SIG-M5 treated with dmso at 0.1 percent for 504 hours (cell line): ENCODE measurements at regions not wholly inside any gene's neighbourhood (a gene's known extent, or its start where the extent isn't known, plus 50 kb on each side); places are given as distances from the start of the nearest gene placed in this dataset.
"Not testable (repeated sequence)": the region's sequence is repeated elsewhere in the genome, so short reads cannot be mapped to it uniquely, and the experiment has no call there.

ENCODE experiments used
- DNase-seq: peaks from one replicate; lab custom pipeline; 2025; ENCODE audit not compliant: unreplicated experiment; lab: John Stamatoyannopoulos, UW

DNA sequence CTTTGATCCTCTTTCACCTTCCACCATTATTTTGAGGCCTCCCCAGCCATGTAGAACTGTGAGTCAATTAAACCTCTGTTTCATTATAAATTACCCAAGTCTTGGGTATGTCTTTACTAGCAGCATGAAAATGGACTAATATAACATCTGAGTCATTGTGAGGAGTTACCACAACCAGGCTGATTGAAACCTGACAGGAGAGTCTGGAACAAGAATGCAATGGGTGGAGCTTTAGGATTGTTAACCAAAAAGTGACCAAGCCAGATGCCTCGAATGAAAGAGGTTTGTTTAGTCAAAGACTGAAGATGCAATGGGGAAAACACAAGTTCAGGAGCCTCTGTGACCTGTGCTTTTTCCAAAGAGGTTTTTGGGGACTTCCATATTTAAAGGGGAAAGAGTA, 659.0 kb downstream of the SLITRK6 start:
- no peak for DNase-seq

DNA sequence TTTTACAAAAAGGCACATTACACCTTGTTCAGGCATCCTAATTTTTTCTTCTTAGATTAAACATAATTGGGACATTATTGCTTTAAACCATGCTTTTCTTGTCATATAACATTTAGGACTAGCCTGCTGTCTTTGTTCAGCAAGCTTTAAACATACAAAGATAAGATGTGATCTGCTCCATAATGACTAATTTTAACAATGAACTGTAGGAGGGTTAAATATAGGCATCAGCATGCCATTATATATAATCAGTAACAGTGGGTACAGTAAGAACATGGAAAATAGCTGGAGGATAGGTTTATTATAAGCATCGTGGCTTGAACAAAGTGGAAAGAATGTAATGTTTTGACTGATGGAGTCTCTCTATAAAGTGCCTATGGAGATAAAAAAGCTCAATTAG, 661.7 kb downstream of the SLITRK6 start:
- DNase-seq: no peak

DNA sequence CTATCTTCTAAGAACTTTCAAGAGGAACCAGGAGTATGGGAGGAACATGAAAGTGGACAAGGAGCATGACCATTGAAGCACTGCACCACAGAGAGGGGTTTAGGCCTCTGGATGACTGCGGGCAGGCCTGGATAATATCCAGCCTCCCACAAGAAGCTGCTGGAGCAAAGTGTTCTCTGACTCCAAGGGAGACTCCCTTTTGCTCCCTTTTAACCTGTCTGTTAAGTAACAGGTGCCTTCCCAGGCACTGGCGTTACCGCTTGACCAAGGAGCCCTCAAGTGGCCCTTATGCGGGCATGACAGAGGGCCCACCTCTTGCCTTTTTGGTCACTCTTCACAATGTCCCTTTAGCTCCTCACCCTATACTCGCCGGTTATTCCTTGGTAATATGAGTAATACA, 666.2 kb downstream of the SLITRK6 start:
- no peak for DNase-seq

DNA sequence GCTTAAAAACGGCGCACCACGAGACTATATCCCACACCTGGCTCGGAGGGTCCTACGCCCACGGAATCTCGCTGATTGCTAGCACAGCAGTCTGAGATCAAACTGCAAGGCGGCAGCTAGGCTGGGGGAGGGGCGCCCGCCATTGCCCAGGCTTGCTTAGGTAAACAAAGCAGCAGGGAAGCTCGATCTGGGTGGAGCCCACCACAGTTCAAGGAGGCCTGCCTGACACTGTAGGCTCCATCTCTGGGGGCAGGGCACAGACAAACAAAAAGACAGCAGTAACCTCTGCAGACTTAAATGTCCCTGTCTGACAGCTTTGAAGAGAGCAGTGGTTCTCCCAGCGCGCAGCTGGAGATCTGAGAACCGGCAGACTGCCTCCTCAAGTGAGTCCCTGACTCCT, 675.7 kb downstream of the SLITRK6 start:
- not testable (repeated sequence) for DNase-seq

DNA sequence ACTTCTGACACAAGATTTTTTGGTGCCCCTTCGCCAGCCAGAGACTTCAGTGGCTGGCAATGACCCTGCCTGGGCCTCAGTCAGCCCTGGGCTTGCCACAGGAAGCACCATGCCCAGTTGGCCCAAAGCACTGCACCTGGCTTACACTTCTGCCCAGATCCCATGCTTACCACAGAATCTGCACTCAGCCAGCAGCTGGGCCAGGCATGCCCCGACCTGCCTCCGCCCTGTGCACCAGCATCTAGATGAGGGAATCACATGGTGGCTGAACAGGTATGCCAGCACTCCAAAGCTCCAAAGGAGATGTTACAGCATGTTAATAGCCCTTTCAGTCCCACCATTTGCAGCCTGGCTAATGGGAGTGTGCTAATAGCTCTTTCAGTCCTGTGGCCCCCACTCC, 690.9 kb downstream of the SLITRK6 start:
- DNase-seq: no peak

DNA sequence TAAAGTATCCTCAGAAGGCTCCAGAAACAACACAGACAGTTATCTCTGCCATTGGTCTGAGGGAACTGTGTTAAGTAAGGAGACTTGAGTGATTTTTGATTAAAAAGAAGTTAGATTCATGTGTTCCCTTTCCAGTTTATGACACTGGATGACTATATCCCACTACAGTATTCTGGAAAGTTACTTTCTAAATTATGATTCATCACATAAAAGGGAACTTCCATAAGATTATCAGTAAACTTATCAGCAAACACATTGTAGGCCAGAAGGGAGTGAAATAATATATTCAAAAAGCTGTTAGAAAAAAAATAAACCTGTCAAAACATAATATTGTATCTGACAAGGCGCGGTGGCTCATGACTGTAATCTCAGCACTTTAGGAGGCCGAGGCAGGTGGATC, 700.0 kb downstream of the SLITRK6 start:
- no peak for DNase-seq

DNA sequence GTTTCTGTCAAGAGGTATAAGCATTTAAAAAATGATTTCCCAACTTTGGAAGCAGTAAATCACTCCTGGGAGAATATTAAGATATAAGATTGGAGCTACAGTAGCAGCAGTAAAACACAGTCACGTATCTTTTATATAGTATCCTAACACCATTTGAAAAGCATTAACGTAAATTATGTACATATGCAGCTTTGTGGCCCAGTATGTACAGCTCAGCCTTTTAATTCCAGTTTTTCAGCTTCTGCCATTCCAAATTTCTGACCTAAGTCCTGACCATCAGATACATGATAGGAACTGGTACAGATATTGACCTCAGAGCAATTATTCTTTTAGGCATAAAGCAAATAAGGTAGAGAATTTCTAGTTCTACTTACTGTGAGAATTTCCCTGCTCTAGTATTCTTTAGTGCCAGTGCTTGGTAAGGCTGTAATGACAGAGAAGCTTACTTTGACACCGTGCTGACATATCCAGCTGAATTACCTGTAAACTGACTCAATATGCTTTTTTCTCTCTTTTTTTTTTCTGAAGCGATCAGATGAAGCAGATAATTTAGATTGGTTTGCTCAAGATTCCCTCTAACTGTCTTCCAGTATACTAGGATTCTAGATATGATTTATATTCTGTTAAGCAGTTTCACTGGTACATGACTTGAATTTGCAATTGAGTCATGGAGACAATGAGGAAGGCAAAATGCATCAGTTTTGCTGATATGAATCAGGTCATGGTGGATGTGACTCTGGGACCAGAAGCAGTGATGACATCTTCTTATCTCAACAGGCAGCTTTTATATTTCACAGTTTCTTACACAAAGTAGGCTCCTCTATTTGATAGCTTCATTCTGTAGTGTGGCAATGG, 703.6 kb downstream of the SLITRK6 start:
- no peak for DNase-seq

DNA sequence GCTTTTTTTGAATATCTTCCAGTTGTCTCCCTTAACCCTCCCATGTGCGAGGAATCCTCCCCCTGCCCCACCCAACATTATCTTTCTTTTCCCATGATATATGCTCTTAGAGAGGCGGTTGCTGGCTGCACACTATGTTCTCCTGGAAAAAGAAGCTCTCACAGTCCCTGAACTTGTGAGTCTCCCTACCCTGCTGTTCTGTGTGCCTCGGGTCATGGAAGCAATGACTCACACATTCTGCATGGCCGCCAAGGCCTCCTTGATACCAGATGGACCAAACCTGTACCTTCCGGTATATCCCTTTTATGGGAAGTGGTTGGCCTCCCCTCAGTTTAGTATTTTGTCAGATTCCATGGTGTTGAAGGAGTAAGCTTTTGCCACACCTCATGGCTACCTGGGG, 705.4 kb downstream of the SLITRK6 start:
- DNase-seq: no peak

DNA sequence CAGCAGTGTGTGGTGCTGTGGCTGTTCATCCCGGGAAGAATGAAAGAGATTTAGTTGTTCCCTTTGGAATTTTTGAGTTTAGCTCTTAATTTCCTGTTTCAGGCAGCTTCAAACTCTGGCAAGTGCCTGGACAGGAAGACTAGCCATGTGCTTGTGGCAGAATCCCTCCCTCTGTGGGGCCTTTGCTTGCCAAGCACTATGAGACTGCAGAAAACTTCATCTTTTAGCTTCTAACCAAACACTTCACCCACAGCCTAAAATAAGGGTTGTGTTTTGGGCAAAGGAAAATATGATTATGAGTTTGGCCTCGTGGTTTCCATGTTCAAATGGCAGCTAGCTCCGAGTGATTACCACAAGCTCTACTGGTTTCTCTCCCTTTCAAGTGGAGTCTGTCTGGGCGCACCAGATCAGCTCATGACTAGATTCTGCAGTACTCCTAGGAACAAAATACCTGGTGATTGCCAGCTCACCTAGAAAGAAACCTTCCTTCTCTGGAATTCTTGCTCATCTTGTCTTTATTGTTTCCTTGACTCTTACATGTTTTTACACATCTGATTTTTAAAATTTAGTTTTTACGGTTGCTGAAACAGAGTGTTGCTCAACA, 707.5 kb downstream of the SLITRK6 start:
- DNase-seq: no peak

DNA sequence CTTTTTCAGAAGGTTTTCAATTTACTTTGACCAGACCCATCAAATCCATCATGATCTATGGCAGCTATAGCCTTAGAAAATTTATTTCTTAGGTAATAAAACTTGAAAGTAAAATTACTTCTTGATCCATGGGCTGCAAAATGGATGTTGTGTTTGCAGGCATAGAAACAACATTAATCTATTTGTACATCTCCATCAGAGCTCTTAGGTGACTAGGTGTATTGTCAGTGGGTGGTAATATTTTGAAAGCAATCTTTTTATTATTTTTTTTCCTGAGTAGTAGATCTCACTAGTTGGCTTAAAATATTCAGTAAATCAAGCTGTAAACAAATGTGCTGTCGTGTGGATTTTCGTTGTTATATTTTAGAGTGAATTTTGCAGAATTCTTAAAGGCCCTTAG, 710.0 kb downstream of the SLITRK6 start:
- no peak for DNase-seq

DNA sequence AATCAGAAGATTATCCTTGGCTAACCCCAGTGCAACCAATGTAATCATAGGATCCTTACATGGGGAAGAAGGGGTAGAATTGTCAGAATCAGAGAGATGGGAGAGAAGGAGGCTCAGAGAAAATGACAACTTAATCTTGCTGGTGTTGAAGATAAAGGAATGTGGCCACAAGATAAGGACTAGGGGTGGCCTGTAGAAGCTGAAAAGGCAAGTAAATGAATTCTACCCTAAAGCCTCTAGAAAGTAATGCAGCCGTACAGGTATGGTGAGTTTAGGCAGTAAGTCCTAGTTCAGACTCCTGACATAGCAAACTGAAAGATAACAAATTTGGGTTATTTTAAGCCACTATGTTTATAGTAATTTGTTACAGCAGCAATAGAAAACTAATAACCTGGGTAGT, 718.5 kb downstream of the SLITRK6 start:
- no peak for DNase-seq

DNA sequence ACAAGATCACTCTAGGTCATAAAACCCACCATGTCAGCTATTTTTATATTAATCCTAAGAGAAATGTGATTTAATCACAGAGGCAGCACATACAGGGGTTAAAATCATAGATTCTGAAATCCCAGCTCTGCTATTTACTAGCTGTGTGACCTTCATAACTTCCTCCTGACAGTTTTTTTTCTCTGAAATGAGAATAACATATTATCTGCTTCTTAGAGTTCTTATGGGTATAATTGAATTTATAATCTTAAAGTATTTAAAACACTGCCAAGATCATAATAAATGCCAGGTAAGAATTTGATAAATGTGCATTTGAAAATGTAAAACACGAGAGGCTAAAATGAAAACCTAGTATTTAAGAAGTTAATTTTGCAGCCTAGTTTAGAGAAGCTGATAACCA, 722.9 kb downstream of the SLITRK6 start:
- DNase-seq: no peak

DNA sequence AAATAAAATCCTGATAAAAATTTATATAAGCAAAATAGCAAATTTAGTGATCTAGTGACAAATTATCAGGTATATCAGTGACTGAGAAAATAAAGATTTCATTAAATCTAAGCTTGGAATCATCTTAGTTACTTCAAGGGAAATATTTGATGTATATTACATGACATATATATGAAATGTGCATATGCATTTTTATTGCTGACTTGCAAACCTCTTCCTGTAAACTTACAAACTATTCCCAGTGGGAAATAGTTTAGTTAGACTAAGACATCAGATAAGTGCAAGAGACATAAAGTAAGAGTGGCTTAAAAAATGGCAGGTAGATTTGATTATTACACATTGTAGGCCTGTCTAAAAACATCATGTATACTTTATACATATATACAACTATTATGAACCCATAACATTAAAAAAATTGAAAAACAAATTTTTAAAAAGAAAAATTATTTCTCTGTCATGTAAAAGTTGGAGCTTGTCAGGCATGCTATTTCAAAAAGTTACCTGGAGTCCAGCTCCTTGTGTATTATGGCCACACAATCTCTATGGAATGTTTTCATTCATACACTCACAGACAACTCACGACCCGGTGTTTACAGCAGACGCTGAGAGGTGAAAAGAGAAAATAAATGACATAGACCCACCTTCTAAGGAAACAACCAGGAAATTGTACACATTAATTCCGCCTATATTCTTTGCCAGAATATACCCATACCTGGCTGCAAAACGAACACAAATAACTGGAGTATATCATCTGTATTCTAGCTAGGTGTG, 724.5 kb downstream of the SLITRK6 start:
- DNase-seq: no peak

DNA sequence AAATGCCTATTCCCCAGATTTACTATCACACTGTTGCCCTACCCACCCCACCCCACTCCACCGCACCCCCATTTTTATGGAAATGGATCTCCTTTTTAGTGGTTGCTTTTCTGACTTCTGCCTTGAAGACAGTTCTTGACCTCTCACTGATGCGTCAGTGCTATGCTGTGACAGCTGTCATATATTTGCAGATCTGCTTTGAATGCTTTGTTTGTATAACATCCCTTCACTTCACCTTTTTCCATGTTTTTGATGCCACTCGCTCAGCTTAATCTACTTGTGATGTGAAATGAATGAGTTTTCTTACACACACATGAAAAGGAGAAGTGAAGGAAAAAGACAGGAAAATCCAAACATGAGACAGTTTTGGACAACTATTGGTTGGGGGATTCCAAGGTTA, 731.0 kb downstream of the SLITRK6 start:
- DNase-seq: no peak

DNA sequence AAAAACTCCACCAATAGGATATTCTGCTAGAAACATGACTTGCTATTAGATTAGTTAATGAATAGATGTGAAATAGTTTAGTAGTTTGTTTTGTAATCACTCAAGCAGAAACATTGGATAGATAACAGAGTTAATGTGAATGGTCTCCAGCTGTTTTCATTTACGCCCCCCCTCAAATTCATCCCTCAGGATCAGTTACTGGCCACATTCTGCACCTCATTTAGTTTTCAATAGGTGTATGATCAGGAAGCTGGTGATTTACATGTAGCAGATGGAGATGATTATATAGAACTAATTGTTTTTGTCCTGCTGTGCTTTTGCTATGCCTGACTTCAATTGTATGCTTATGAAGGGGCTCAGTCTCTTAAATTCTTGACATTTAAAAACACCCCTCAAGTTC, 759.0 kb downstream of the SLITRK6 start:
- DNase-seq: no peak

DNA sequence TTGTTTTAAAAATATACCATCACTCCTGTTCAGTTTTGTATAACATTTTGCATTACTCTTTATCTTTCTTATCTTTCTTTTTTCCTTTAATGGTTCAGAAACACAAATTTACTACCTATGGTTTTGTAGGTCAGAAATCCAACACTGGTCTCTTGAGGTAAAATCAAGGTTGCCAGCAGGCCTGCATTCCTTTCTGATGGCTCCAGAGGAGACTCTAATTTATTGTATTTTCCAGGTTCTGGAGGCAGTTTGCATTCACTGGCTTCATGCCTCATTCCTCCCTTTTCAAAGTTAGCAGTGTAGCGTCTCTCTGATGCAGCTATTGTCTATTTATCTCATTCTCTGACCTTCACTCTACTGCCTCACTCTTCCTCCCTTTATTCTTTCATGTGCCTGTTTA, 767.4 kb downstream of the SLITRK6 start:
- DNase-seq: no peak

DNA sequence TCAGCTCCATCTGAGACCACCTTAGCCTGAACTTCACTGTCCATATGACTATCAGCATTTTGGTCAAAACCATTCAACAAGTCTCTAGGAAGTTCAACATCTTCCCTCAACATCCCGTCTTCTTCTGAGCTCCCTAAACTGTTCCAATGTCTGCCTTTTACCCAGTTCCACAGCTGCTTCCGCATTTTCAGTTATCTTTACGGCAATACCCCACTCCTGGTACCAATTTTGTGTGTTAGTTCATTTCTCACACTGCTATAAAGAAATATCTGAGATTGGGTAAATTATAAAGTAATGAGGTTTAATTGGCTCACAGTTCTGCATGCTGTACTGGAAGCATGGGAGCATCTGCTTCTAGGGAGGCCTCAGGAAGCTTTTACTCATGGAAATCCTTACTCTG, 771.2 kb downstream of the SLITRK6 start:
- DNase-seq: no peak

DNA sequence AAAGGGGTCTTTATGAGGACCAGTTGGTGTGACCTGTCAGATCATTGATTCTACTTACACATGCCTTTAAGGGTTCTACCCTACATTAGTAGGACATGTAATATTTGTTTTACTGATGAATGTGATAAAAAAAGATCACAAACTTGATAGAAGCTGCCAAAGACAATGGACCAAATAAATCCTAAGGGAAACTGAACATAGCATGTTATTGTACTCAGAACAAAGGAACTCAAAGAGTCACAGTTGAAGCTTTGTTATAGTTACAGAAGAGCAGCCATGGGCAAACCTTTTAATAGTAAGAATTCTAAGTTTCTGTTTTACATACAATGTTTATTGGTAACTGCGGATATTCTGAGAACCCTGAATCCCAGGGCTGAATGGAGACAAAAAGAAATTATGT, 780.1 kb downstream of the SLITRK6 start:
- DNase-seq: no peak

DNA sequence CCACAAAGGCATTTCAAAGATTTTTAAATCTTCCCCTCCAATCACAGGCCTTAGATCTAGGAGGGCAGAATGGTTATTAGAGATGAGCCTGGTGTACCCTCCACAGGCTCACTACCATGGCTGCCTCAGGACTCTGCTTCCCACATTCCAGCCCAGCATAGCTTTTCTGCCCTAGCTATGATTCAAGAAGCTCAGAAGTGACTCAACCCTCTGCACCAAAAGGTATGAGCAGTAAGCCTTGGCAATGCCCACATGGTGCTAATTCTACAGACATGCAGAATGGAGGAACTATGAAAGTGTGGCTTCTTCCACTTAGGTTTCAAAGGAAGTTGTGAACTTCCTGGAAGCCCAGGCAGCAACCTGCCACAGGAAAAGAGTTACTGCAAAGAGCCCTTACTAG, 786.2 kb downstream of the SLITRK6 start:
- DNase-seq: no peak

DNA sequence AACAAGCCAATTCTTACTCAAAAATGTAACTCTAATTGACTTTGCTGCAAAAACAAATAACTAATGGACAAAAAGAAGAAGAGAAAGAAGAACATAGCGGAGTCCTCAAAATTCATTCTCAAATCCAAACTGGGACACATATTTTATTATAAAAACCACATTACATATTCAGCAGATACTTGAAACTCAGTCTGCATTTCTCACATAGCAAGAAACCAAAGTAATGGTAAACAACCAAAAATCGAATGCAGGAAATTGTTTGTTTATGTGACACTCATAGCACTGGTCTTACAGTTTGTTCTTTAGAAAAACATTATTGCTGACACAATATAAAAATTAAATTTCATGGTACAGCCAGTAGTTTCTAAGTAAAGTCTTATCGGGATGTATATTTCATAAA, 789.8 kb downstream of the SLITRK6 start:
- no peak for DNase-seq

DNA sequence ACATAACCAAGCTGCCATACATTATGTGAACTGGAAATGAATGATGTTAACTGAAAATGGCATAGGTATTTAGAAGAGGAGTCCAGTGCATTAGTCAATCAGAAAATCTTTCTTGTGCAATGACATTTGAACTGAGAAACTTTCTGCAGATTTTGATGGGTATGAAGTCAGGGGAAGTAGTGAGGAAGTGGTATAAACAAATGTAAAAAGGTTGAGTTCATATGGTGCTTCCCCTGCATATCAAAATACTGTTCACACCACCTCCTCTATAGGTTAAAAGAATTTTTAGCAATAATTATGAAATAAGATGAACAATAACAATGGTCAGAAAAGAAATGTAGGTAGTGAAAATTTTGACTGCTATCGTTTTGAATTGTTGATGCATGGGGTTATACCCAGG, 800.0 kb downstream of the SLITRK6 start:
- DNase-seq: no peak

DNA sequence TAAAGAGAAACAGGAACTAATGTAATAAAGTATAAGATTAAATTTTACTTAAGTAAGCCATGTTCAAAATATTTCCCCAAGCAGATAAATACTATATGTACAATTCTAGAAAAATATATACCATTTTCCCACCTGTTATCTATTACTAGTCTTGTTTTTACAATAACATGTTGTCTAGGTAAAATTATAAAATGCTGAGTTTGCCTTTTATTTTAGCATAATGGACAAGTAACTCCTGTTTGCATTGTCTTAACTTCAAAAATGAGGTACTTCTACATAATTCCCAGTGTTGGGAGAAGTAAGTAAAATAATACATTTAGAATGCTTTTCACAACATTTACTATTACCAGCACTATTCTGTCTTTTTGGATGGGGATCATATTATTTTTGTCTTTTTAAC, 800.5 kb downstream of the SLITRK6 start:
- no peak for DNase-seq
